Choroid plexus epithelial cell (primary cell): ENCODE measurements at regions not wholly inside any gene's neighbourhood (a gene's known extent, or its start where the extent isn't known, plus 50 kb on each side); places are given as distances from the start of the nearest gene placed in this dataset.
A peak's percentile ranks its signal among the peaks of the same experiment; 100 is the strongest.

ENCODE experiments used
- DNase-seq: peaks from one replicate; pipeline ENCODE4 v3.0.0-alpha.2; 2010; ENCODE audit warnings: low read depth
- H3K4me3 ChIP-seq: 2 replicates; pipeline ENCODE4 v1.5.1; 2011; ENCODE audit warnings: low read depth, mild to moderate bottlenecking, control low read depth, low read length, moderate library complexity
- CTCF ChIP-seq: conservative IDR thresholded peaks from 2 replicates; pipeline ENCODE4 v1.5.1; 2011; ENCODE audit warnings: low read depth, mild to moderate bottlenecking, control low read depth, inconsistent platforms, low read length, moderate library complexity

DNA sequence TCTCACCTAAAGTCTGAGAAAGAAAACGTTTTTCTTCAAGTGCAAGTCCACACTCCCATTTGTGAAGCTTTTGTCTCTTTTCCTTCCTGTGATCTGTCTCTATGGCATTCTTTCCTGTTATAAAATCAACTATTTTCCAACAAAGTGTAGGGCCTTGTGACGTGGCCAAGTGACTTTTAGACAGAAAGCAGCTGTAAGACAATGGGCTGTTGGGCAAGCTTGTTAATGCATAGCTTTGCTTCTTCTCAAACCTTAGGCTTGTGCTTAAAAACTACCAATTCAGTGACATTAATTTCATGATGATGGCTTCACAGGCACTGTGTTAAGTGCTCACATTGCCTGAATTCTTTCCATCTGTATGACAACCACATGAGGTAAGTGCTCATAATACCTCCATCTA is 83.5 kb downstream of the VCY1B start:
- DNase-seq, result no peak
- TF ChIP-seq CTCF, result no peak
- H3K4me3 ChIP-seq, result no peak overlapping the region

- no peak for DNase-seq
- H3K4me3 ChIP-seq, result no peak overlapping the region
- TF ChIP-seq CTCF, result no peak
These were observed 89.6 kb downstream of the VCY1B start for GRCh38 chrY:14145614-14146013.

DNA sequence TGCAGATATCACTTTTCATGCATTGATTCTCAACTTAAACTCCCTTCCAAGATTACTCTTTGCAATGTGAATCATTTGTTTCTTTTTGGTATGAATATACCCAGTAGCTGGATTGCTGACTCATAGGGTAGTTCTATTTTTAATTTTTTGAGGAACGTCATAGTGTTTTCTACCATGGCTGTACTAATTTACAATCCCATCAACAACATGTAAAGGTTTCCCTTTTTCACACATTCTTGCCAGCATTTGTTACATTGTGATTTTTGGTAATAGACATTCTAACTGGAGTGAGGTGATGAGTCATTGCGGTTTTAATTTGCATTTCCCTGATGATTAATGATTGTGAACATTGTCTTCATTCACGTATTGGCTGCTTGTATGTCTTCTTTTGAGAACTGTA is 126.7 kb downstream of the VCY1B start:
- DNase-seq, result no peak
- no peak overlapping the region for H3K4me3 ChIP-seq
- TF ChIP-seq CTCF, result no peak

DNA sequence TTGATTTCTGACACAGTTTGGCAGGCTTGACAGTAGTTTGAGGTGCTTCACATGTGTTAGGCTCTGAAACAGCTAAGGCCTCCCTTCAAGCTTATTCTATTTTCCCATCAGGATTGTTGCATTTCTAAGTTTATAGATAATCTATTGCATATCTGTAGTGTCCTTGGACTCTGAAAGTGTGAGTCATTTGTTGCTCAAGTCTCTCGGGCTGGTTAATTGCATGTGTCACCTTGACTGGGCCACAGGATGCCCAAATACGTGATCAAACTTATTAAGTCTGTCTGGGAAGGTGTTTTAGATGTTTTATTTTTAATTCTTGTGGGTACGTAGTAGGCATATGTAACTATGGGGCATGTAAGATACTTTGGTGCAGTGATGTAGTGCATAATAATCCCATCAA is 166.0 kb downstream of the VCY1B start:
- TF ChIP-seq CTCF, result no peak
- no peak overlapping the region for H3K4me3 ChIP-seq
- no peak for DNase-seq

- TF ChIP-seq CTCF, result no peak
These were observed 175.7 kb downstream of the VCY1B start for GRCh38 chrY:14231703-14232102.

GRCh38 chrY:14235070-14235469 is 179.0 kb downstream of the VCY1B start:
- no peak for DNase-seq
- no peak for TF ChIP-seq CTCF
- H3K4me3 ChIP-seq, result no peak overlapping the region

More at GRCh38 chrY:14231703-14232102, 175.7 kb downstream of the VCY1B start:
- DNase-seq, result peak; percentile 0
- H3K4me3 ChIP-seq, result no peak overlapping the region

GRCh38 chrY:14238277-14238676 is 182.2 kb downstream of the VCY1B start:
- no peak for DNase-seq
- TF ChIP-seq CTCF, result no peak

More at GRCh38 chrY:14238277-14238676, 182.2 kb downstream of the VCY1B start:
- no peak overlapping the region for H3K4me3 ChIP-seq
